ENCODE measurements at regions not wholly inside any gene's neighbourhood (a gene's known extent, or its start where the extent isn't known, plus 50 kb on each side); places are given as distances from the start of the nearest gene placed in this dataset.

DNA sequence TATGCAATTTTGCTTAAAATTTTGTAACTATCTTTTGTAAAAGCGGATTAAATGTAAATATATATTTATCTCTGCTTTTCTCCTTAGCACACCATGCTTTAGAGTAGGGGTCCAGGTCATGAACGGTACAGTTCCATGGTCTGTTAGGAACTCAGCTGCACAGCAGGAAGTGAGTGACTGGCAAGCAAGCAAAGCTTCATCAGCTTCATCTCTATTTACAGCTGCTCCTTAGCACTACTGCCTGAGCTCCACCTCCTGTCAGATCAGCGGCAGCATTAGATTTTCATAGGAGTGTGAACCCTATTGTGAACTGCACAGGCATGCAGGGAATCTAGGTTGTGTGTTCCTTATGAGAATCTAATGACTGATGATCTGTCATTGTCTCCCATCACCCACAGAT is 959.0 kb upstream of the SLC39A10 start:
- TF ChIP-seq YY1 (IDR thresholded peaks at IDR 0.05; ENCODE audit: extremely low read depth, insufficient replicate concordance, low read depth, low read length) (no peak), POLR2A (IDR thresholded peaks at IDR 0.05; ENCODE audit: borderline replicate concordance, extremely low read depth, insufficient read depth, insufficient read length) (no peak), POLR2AphosphoS5 (IDR thresholded peaks at IDR 0.05; ENCODE audit: low read depth, low read length) (no peak), ATF3 (IDR thresholded peaks at IDR 0.05) (no peak), EZH2phosphoT487 (IDR thresholded peaks at IDR 0.05; ENCODE audit: borderline replicate concordance) (no peak), SIN3A (IDR thresholded peaks at IDR 0.05; ENCODE audit: low read depth) (no peak), ZNF274 (IDR thresholded peaks at IDR 0.05; ENCODE audit: low read depth, low read length) (no peak), ELF1 (IDR thresholded peaks at IDR 0.05; ENCODE audit: borderline replicate concordance, low read depth) (no peak), FOSL1 (IDR thresholded peaks at IDR 0.05; ENCODE audit: low read depth) (no peak), SRF (IDR thresholded peaks at IDR 0.05; ENCODE audit: low read depth) (no peak), EZH2 (IDR thresholded peaks at IDR 0.05) (no peak), EGR1 (IDR thresholded peaks at IDR 0.05; ENCODE audit: low read depth) (no peak), CEBPB (IDR thresholded peaks at IDR 0.05; ENCODE audit: low read depth) (no peak)
- TF ChIP-seq, protein P1, sequence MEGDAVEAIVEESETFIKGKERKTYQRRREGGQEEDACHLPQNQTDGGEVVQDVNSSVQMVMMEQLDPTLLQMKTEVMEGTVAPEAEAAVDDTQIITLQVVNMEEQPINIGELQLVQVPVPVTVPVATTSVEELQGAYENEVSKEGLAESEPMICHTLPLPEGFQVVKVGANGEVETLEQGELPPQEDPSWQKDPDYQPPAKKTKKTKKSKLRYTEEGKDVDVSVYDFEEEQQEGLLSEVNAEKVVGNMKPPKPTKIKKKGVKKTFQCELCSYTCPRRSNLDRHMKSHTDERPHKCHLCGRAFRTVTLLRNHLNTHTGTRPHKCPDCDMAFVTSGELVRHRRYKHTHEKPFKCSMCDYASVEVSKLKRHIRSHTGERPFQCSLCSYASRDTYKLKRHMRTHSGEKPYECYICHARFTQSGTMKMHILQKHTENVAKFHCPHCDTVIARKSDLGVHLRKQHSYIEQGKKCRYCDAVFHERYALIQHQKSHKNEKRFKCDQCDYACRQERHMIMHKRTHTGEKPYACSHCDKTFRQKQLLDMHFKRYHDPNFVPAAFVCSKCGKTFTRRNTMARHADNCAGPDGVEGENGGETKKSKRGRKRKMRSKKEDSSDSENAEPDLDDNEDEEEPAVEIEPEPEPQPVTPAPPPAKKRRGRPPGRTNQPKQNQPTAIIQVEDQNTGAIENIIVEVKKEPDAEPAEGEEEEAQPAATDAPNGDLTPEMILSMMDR (IDR thresholded peaks at IDR 0.05 in 2 of 3, conservative IDR thresholded peaks at IDR 0.05 in 1 of 3; ENCODE audit: borderline replicate concordance in 1 of 3, insufficient read depth in 1 of 3, low read depth in 2 of 3, low read length in 2 of 3), result no peak

Measured in HCT116 (cell line).